HG02852 (cell line): ENCODE measurements at regions not wholly inside any gene's neighbourhood (a gene's known extent, or its start where the extent isn't known, plus 50 kb on each side); places are given as distances from the start of the nearest gene placed in this dataset.
"Not testable (repeated sequence)": the region's sequence is repeated elsewhere in the genome, so short reads cannot be mapped to it uniquely, and the experiment has no call there.

Experiments
- ATAC-seq: cut with Tn5 transposase; IDR thresholded peaks from one replicate; pipeline ENCODE4 v1.9.1; 2021; ENCODE audit warnings: mild to moderate bottlenecking, moderate library complexity; ENCODE audit not compliant: unreplicated experiment

GRCh38 chr5:127133071-127133470 lies 59.8 kb upstream of the C5orf63 start:
- no peak for ATAC-seq

GRCh38 chr5:127136908-127137307 lies 63.6 kb upstream of the C5orf63 start:
- no peak for ATAC-seq

- no peak for ATAC-seq
These were observed 70.4 kb upstream of the C5orf63 start for GRCh38 chr5:127143722-127144121.

- no peak for ATAC-seq
These were observed 79.7 kb upstream of the C5orf63 start for GRCh38 chr5:127153031-127153430.

DNA sequence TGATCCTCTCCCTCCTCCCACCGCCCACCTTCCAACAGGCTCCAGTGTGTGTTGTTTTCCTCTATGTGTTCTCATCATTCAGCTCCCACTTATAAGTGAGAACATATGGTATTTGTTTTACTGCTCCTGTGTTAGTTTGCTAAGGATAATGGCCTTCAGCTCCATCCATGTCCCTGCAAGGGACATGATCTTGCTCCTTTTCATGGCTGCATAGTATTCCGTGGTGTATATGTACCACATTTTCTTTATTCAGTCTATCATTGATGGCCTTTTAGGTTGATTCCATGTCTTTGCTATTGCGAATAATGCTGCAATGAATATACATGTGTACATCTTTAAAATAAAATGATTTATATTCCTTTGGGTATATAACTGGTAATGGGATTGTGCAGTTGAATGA lies 80.2 kb upstream of the C5orf63 start:
- no peak for ATAC-seq

GRCh38 chr5:127163750-127164149 lies 90.4 kb upstream of the C5orf63 start:
- ATAC-seq: no peak

DNA sequence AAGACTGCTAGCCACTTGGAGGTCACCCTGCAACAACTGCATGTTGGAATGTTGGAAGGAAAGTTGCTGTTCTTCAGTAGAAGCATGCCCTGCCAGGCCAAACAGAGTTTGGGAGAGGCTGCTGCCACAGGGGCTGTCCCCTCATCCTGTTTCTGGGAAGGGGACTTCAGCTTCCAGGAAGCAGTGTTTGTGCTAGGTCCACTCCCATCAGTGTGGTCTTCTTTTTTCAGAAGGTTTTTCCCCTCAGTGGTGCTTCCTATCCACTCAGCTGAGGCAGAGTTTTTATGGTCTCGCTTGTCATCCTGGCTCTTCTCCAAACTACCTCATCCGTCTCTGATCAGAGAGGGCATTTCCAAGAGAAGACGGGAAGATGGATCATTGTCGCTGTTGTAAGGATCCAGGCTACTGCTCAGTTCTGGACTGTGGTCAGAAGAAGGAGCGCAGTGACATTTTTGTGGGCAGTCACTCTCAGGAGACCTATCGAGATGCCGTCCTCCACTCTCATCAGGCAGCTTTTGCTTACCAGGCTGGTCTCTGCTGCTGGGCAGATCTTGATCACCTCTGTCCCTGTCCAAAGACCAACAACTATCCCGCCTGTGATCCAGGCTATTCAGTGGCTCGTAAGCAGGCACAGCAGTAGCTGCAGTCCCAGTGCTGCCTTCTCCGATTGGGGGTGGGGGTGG lies 97.8 kb upstream of the C5orf63 start:
- ATAC-seq: no peak

GRCh38 chr5:127176769-127177168 lies 103.5 kb upstream of the C5orf63 start:
- no peak for ATAC-seq

DNA sequence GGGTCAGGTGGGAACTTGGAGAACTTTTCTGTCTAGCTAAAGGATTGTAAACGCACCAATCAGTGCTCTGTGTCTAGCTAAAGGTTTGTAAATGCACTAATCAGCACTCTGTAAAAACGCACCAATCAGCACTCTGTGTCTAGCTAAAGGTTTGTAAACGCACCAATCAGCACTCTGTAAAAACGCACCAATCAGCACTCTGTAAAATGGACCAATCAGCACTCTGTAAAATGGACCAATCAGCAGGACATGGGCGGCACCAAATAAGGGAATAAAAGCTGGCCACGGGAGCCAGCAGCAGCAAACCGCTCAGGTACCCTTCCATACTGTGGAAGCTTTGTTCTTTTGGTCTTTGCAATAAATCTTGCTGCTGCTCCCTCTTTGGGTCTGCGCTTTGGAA lies 108.0 kb upstream of the MEGF10 start:
- not testable (repeated sequence) for ATAC-seq

DNA sequence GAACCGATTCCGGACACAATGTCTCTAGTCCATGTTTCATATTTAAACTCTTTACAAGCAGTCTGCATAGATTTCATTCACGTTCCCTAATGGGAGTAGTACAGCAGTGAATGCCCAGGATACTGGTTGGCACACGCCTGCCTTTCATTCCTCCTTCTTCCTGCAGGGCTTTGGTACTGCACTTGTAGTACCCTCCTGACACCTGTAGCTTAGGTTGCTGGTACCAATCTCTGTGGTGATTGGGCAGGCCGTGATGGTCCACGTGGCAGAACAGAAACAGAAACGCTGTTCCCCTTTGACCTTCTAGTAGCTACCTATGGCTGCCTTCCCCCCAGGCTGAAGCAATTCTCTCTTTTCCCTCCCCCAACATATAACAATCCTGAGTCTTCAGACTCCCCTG lies 107.3 kb upstream of the MEGF10 start:
- ATAC-seq: no peak

GRCh38 chr5:127184851-127185250 lies 105.7 kb upstream of the MEGF10 start:
- ATAC-seq: no peak

DNA sequence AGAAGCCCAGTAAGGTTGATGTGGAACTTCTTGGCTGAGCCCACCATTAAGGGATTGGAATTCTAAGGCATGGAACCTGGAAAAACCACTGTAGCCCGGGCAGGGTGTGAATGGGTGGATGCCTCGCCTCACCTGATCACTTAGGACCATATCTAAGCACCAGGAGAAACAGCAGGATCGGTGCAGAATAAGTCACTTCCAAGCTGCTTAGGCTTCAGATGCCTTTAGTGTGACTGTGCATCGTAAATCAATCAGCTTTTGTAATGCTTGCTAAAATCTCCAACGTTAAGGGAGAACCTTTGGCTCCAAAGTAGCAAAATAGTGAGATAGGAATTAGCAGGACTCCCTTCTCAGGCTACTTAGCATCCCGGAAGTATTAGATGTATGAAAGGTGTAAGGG lies 103.9 kb upstream of the MEGF10 start:
- ATAC-seq: no peak

GRCh38 chr5:127187706-127188105 lies 102.9 kb upstream of the MEGF10 start:
- no peak for ATAC-seq

DNA sequence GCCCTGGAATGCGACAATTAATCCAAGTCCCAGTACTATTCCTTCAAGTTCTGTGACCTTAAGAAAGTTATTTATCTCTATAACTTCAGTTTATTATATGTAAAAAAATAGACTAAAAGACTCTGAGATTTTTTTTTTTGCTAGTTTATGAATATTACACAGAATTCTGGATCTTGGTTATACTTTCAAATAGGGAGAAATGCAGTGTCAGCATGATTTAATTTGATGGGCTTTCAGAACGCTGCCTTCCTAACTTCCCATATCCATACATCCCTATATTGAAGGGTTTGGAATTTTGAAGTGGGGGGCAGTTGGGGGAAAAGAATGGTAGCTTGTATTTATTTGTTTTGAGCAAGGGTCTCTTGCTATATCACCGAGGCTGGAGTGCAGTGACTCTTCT lies 98.4 kb upstream of the MEGF10 start:
- no peak for ATAC-seq

DNA sequence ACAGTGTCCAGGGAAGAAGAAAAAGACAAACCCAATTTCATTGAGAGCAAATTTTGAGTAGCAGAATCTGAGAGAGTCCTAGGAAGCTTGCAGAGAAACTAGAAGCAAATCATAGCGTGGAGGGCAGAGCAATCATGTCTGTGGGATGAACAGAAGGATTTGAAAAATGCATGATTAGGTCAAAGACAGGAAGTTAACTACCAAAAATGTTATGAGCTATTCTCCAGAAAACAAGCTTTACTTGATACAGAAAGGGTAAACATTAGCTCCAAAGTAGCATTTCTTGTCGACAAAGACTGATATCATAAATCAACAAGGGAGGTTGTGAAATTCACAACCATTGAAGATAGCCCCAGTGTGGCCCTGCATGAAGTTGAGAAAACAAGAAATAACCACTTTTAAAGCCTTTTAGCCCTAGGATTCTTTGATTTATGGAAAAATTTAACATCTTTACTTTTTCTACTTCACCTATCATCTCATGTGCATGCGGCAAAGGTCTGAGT lies 97.7 kb upstream of the MEGF10 start:
- no peak for ATAC-seq

DNA sequence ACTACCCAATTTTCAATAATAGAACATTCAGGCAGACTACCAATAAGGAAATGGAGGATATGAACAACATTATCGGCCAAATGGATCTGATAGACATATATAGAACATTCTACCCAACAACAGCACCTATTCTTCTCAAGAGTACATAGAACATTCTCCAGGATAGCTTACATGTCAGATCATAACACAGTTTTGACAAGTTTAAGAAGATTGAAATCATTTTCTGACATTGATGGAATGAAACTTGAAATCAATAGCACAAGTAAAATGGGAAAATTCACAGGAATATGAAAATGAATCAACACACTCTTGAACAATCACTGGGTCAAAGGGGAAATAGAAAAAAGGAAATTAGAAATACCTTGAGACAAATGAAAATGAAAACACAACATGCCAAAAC lies 94.6 kb upstream of the MEGF10 start:
- ATAC-seq: no peak

DNA sequence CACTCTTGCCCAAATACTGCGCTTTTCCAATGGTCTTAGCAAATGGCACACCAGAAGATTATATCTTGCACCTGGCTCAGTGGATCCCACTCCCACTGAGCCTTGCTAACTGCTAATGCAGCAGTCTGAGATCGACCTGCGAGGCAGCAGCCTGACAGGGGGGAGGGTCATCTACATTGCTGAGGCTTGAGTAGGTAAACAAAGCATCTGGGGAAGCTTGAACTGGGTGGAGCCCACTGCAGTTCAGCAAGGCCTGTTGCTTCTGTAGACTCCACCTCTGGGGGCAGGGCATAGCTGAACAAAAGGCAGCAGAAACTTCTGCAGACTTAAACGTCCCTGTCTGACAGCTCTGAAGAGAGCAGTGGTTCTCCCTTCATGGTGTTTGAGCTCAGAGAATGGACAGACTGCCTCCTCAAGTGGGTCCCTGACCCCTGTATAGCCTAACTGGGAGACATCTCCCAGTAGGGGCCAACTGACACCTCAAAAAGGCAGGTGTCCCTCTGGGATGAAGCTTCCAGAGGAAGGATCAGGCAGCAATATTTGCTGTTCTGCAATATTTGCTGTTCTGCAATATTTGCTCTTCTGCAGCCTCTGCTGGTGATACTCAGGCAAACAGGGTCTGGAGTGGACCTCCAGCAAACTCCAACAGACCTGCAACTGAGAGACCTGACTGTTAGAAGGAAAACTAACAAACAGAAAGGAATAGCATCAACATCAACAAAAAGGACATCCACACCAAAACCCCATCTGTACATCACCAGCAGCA lies 93.0 kb upstream of the MEGF10 start:
- not testable (repeated sequence) for ATAC-seq

DNA sequence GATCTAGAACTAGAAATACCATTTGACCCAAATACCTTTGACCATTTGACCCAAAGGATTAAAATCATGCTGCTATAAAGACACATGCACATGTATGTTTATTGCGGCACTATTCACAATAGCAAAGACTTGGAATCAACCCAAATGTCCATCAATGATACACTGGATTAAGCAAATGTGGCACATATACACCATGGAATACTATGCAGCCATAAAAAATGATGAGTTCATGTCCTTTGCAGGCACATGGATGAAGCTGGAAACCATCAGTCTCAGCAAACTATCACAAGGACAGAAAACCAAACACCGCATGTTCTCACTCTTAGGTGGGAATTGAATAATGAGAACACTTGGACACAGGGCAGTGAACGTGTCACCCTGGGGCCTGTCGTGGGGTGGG lies 87.9 kb upstream of the MEGF10 start:
- ATAC-seq: not testable (repeated sequence)

- ATAC-seq: no peak
These were observed 86.8 kb upstream of the MEGF10 start for GRCh38 chr5:127203818-127204217.

- no peak for ATAC-seq
These were observed 85.4 kb upstream of the MEGF10 start for GRCh38 chr5:127205147-127205546.

DNA sequence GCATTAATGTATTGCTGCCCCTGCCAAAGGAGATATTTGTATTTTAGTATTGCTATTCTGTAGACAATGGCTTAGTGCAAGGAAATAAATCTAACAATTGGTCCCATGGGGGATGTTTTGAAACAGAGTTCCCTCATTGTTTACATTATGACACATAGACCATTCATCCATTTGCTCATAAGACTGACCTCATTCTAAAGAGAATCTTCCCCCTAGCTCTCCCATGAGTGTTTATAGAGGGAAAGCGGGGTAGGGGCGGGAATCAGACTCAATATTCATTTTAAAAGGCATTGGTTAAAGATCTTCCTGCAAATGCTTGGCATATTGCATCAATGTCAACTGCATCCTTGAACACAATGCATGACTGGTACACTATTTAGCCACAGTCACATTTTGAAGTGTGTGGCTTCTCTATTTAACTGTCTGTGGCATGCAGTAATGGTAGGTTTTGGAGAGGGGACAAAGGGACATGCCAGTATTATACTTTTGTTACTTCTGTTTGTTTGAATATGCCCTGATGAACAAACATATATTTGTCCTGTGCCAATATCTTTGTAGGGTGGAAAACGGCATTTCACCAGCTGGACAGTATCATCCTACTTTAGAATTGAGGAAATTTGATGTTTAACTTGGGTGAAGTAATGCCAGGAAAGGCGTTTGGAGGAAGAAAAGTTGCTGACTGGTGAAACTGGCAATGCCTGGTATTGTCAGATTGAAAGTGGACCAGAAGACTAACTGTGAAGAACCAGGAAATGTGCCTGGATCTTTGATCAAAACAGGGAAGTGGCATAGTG lies 84.1 kb upstream of the MEGF10 start:
- ATAC-seq: no peak

DNA sequence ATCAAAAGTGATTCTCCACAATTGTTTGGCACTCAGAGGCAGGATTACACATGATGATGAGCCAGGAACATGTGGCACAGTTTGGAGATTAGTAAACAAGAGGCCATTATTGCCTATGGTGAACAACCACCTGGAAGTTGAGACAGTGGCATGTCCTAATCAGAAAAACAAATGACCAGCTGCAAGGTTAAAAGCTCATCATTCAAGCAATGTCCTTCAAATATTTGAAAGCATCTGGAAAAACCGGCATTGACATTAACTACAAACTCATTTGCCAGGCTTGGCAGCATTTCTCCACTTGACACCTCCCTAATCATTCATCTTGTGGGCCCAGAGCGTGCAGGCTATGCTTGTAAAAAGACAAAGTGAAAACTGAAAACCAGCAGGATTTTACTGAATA lies 80.6 kb upstream of the MEGF10 start:
- ATAC-seq: no peak
